Endothelial cell of hepatic sinusoid (primary cell): ENCODE measurements at regions not wholly inside any gene's neighbourhood (a gene's known extent, or its start where the extent isn't known, plus 50 kb on each side); places are given as distances from the start of the nearest gene placed in this dataset.
"Not testable (repeated sequence)": the region's sequence is repeated elsewhere in the genome, so short reads cannot be mapped to it uniquely, and the experiment has no call there.

ENCODE experiments used
- in situ Hi-C: cut with HindIII; loops from 2 replicates; pipeline ENCODE4 v1.10.0; 2017; ENCODE audit warnings: low sequenced_read_pairs

- in situ Hi-C loops, result no loop called here
These were observed 333.1 kb upstream of the HNRNPA3 start for GRCh38 chr2:176879426-176879995.

- in situ Hi-C loops, result not testable (repeated sequence)
These were observed 330.5 kb upstream of the HNRNPA3 start for GRCh38 chr2:176882045-176882444.

- in situ Hi-C loops, result no loop called here
These were observed 327.5 kb upstream of the HNRNPA3 start for GRCh38 chr2:176885001-176885643.

- in situ Hi-C loops, result no loop called here
These were observed 326.9 kb upstream of the HNRNPA3 start for GRCh38 chr2:176885661-176886060.

- in situ Hi-C loops, result no loop called here
These were observed 321.5 kb upstream of the HNRNPA3 start for GRCh38 chr2:176891105-176891504.

- in situ Hi-C loops, result no loop called here
These were observed 320.7 kb upstream of the HNRNPA3 start for GRCh38 chr2:176891857-176892256.

- in situ Hi-C loops, result no loop called here
These were observed 319.8 kb upstream of the HNRNPA3 start for GRCh38 chr2:176892676-176893226.

- in situ Hi-C loops, result no loop called here
These were observed 317.4 kb upstream of the HNRNPA3 start for GRCh38 chr2:176895158-176895557.

- in situ Hi-C loops, result no loop called here
These were observed 310.1 kb upstream of the HNRNPA3 start for GRCh38 chr2:176902454-176902853.

- in situ Hi-C loops, result not testable (repeated sequence)
These were observed 308.5 kb upstream of the HNRNPA3 start for GRCh38 chr2:176904053-176904452.

GRCh38 chr2:176907341-176907740 lies 305.3 kb upstream of the HNRNPA3 start:
- in situ Hi-C loops, result no loop called here

GRCh38 chr2:176910828-176911227 lies 301.8 kb upstream of the HNRNPA3 start:
- in situ Hi-C loops, result no loop called here

- in situ Hi-C loops, result no loop called here
These were observed 298.6 kb upstream of the HNRNPA3 start for GRCh38 chr2:176913955-176914354.

- in situ Hi-C loops, result no loop called here
These were observed 298.2 kb upstream of the HNRNPA3 start for GRCh38 chr2:176914371-176914770.

GRCh38 chr2:176922545-176922944 lies 290.0 kb upstream of the HNRNPA3 start:
- in situ Hi-C loops, result not testable (repeated sequence)

GRCh38 chr2:176923205-176923604 lies 289.4 kb upstream of the HNRNPA3 start:
- in situ Hi-C loops, result no loop called here

- in situ Hi-C loops, result no loop called here
These were observed 287.6 kb upstream of the HNRNPA3 start for GRCh38 chr2:176924909-176925534.

- in situ Hi-C loops, result no loop called here
These were observed 286.1 kb upstream of the HNRNPA3 start for GRCh38 chr2:176926453-176926852.

GRCh38 chr2:176929387-176929786 lies 283.2 kb upstream of the HNRNPA3 start:
- in situ Hi-C loops, result not testable (repeated sequence)

GRCh38 chr2:176931588-176932563 lies 280.7 kb upstream of the HNRNPA3 start:
- in situ Hi-C loops, result no loop called here

GRCh38 chr2:176934131-176934530 lies 278.5 kb upstream of the HNRNPA3 start:
- in situ Hi-C loops, result no loop called here
